ENCODE measurements at regions not wholly inside any gene's neighbourhood (a gene's known extent, or its start where the extent isn't known, plus 50 kb on each side); places are given as distances from the start of the nearest gene placed in this dataset.

- H3K79me2 ChIP-seq: no peaks in the 10 kb centered on the region
- H3K4me1 ChIP-seq: no peaks in the 10 kb centered on the region
- H3K36me3 ChIP-seq (ENCODE audit: control insufficient read depth, insufficient read depth, low read length): no peaks in the 10 kb centered on the region
- no peak overlapping the region for H3K27ac ChIP-seq
- H3K9ac ChIP-seq: no peak overlapping the region
- no peak overlapping the region for H2AFZ ChIP-seq
- H3K4me3 ChIP-seq (ENCODE audit: low read depth, low read length): no peak overlapping the region
- no peaks in the 10 kb centered on the region for H3K27me3 ChIP-seq (ENCODE audit: control insufficient read depth, insufficient read depth, low read length)
- H3K9me3 ChIP-seq (ENCODE audit: control insufficient read depth, low read length): no peaks in the 10 kb centered on the region
- no peak overlapping the region for H3K4me2 ChIP-seq (ENCODE audit: low read length)
- TF ChIP-seq CTCF (IDR thresholded peaks at IDR 0.05): no peak
These were observed 381.0 kb downstream of the MEIS1 start for GRCh38 chr2:66815886-66816285.

GRCh38 chr2:66821168-66821567 lies 386.2 kb downstream of the MEIS1 start:
- Histone ChIP-seq H3K36me3 (ENCODE audit: control insufficient read depth, insufficient read depth, low read length) (no peaks in the 10 kb centered on the region), H3K4me2 (ENCODE audit: low read length) (no peak overlapping the region), H3K27ac (no peak overlapping the region), H3K79me2 (no peaks in the 10 kb centered on the region), H3K4me3 (ENCODE audit: low read depth, low read length) (no peak overlapping the region), H2AFZ (no peak overlapping the region), H3K4me1 (no peaks in the 10 kb centered on the region), H3K27me3 (ENCODE audit: control insufficient read depth, insufficient read depth, low read length) (no peaks in the 10 kb centered on the region), H3K9me3 (ENCODE audit: control insufficient read depth, low read length) (no peaks in the 10 kb centered on the region), H3K9ac (no peak overlapping the region)
- no peak for TF ChIP-seq CTCF (IDR thresholded peaks at IDR 0.05)

GRCh38 chr2:66822186-66822585 lies 387.3 kb downstream of the MEIS1 start:
- no peak overlapping the region for H3K4me3 ChIP-seq (ENCODE audit: low read depth, low read length)
- no peak overlapping the region for H3K27ac ChIP-seq
- no peaks in the 10 kb centered on the region for H3K9me3 ChIP-seq (ENCODE audit: control insufficient read depth, low read length)
- no peaks in the 10 kb centered on the region for H3K27me3 ChIP-seq (ENCODE audit: control insufficient read depth, insufficient read depth, low read length)
- no peak overlapping the region for H3K9ac ChIP-seq
- no peak for TF ChIP-seq CTCF (IDR thresholded peaks at IDR 0.05)
- no peak overlapping the region for H3K4me2 ChIP-seq (ENCODE audit: low read length)
- no peaks in the 10 kb centered on the region for H3K36me3 ChIP-seq (ENCODE audit: control insufficient read depth, insufficient read depth, low read length)
- H2AFZ ChIP-seq: no peak overlapping the region
- no peaks in the 10 kb centered on the region for H3K79me2 ChIP-seq
- H3K4me1 ChIP-seq: no peaks in the 10 kb centered on the region

GRCh38 chr2:66824926-66825325 lies 390.0 kb downstream of the MEIS1 start:
- no peaks in the 10 kb centered on the region for H3K79me2 ChIP-seq
- H3K4me2 ChIP-seq (ENCODE audit: low read length): no peak overlapping the region
- H3K36me3 ChIP-seq (ENCODE audit: control insufficient read depth, insufficient read depth, low read length): no peaks in the 10 kb centered on the region
- H3K9ac ChIP-seq: no peak overlapping the region
- TF ChIP-seq CTCF (IDR thresholded peaks at IDR 0.05): no peak
- H2AFZ ChIP-seq: no peak overlapping the region
- H3K27ac ChIP-seq: no peak overlapping the region
- no peak overlapping the region for H3K4me3 ChIP-seq (ENCODE audit: low read depth, low read length)
- no peaks in the 10 kb centered on the region for H3K4me1 ChIP-seq
- no peaks in the 10 kb centered on the region for H3K27me3 ChIP-seq (ENCODE audit: control insufficient read depth, insufficient read depth, low read length)
- H3K9me3 ChIP-seq (ENCODE audit: control insufficient read depth, low read length): no peaks in the 10 kb centered on the region

GRCh38 chr2:66827851-66828250 lies 392.9 kb downstream of the MEIS1 start:
- Histone ChIP-seq H3K9me3 (ENCODE audit: control insufficient read depth, low read length) (no peaks in the 10 kb centered on the region), H3K4me2 (ENCODE audit: low read length) (no peak overlapping the region), H3K27ac (no peak overlapping the region), H3K4me1 (no peaks in the 10 kb centered on the region), H3K79me2 (no peaks in the 10 kb centered on the region), H2AFZ (no peak overlapping the region), H3K36me3 (ENCODE audit: control insufficient read depth, insufficient read depth, low read length) (no peaks in the 10 kb centered on the region), H3K9ac (no peak overlapping the region), H3K4me3 (ENCODE audit: low read depth, low read length) (no peak overlapping the region), H3K27me3 (ENCODE audit: control insufficient read depth, insufficient read depth, low read length) (no peaks in the 10 kb centered on the region)
- no peak for TF ChIP-seq CTCF (IDR thresholded peaks at IDR 0.05)
